Skeletal muscle satellite cell (primary cell): ENCODE measurements at regions not wholly inside any gene's neighbourhood (a gene's known extent, or its start where the extent isn't known, plus 50 kb on each side); places are given as distances from the start of the nearest gene placed in this dataset.
"Not testable (repeated sequence)": the region's sequence is repeated elsewhere in the genome, so short reads cannot be mapped to it uniquely, and the experiment has no call there.

Experiments used
- H3K27me3 ChIP-seq: 2 replicates; pipeline ENCODE4 v1.7.0; 2013; ENCODE audit warnings: low read length; ENCODE audit not compliant: control insufficient read depth, insufficient read depth
- H3K36me3 ChIP-seq: 2 replicates; pipeline ENCODE4 v1.7.0; 2013; ENCODE audit warnings: mild to moderate bottlenecking, control low read depth, low read length; ENCODE audit not compliant: insufficient read depth
- H3K4me1 ChIP-seq: 2 replicates; pipeline ENCODE4 v1.7.0; 2013; ENCODE audit warnings: low read length; ENCODE audit not compliant: control insufficient read depth, insufficient read depth
- H3K4me2 ChIP-seq: 2 replicates; pipeline ENCODE4 v1.7.0; 2013; ENCODE audit warnings: mild to moderate bottlenecking, low read length
- H3K4me3 ChIP-seq: 2 replicates; pipeline ENCODE4 v1.7.0; 2013; ENCODE audit warnings: low read length
- H3K9ac ChIP-seq: 2 replicates; pipeline ENCODE4 v1.7.0; 2013; ENCODE audit warnings: mild to moderate bottlenecking, low read depth, low read length, moderate library complexity
- H3K9me3 ChIP-seq: replicated peaks from 2 replicates; pipeline ENCODE4 v1.7.0; 2013; ENCODE audit warnings: mild to moderate bottlenecking, control low read depth, low read length

- H3K4me1 ChIP-seq, H3K36me3 ChIP-seq, H3K9me3 ChIP-seq, H3K4me3 ChIP-seq, H3K4me2 ChIP-seq, H3K27me3 ChIP-seq, H3K9ac ChIP-seq: not testable (repeated sequence)
These were observed 304.0 kb downstream of the MTERF1 start for GRCh38 chr7:91576459-91576858.

DNA sequence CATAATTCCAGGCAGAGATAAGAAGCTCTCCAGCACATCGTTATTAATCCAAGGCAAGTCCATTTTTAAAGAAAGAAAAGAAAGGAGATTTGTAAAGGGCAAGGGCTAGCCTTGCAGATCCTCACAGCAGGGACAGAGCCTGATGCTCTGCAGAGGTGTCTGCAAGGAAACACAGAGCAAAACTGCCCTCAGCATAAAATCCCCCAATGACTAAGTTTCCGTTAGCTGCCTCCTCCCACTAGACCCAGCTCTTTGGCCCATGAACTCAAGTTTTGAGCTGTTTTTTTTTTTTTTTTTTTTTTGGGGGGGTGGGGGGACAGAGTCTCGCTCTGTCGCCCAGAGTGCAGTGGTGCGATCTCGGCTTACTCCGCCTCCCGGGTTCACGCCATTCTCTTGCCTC is 300.7 kb downstream of the MTERF1 start:
- no peaks in the 10 kb centered on the region for H3K36me3 ChIP-seq
- H3K27me3 ChIP-seq = no peaks in the 10 kb centered on the region
- no peaks in the 10 kb centered on the region for H3K9me3 ChIP-seq
- H3K4me1 ChIP-seq = no peaks in the 10 kb centered on the region
- no peak overlapping the region for H3K9ac ChIP-seq
- no peak overlapping the region for H3K4me3 ChIP-seq
- H3K4me2 ChIP-seq = no peak overlapping the region

GRCh38 chr7:91582799-91583477 is 297.6 kb downstream of the MTERF1 start:
- Histone ChIP-seq H3K9ac (no peak overlapping the region), H3K27me3 (no peaks in the 10 kb centered on the region), H3K4me2 (no peak overlapping the region), H3K36me3 (no peaks in the 10 kb centered on the region), H3K9me3 (no peaks in the 10 kb centered on the region), H3K4me3 (no peak overlapping the region), H3K4me1 (no peaks in the 10 kb centered on the region)

- H3K9ac ChIP-seq = no peak overlapping the region
- H3K4me3 ChIP-seq = no peak overlapping the region
- no peaks in the 10 kb centered on the region for H3K9me3 ChIP-seq
- no peaks in the 10 kb centered on the region for H3K27me3 ChIP-seq
- H3K4me2 ChIP-seq = no peak overlapping the region
- H3K36me3 ChIP-seq = no peaks in the 10 kb centered on the region
- H3K4me1 ChIP-seq = no peaks in the 10 kb centered on the region
These were observed 284.2 kb downstream of the MTERF1 start for GRCh38 chr7:91596287-91596686.

DNA sequence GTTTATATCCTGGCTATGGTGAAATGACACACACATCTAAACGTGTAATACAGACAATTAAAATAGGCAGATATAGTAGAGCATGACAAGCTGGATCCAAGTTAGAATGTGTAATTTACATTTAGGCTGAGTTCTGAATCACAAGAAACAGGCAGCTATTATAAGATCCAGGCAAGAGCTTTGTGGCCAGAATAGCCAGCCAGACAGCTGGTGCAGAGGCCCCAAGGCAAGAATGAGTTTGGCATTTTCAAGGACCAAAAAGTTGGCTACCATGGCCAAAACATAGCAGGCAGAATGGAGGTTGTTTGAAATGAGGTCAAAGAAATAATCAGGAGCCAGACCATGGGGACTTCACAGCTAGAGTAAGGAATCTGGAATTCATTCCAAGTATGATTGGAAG is 281.7 kb downstream of the MTERF1 start:
- no peaks in the 10 kb centered on the region for H3K27me3 ChIP-seq
- H3K4me2 ChIP-seq = no peak overlapping the region
- H3K9ac ChIP-seq = no peak overlapping the region
- no peak overlapping the region for H3K4me3 ChIP-seq
- H3K4me1 ChIP-seq = no peaks in the 10 kb centered on the region
- H3K9me3 ChIP-seq = no peaks in the 10 kb centered on the region
- no peaks in the 10 kb centered on the region for H3K36me3 ChIP-seq

DNA sequence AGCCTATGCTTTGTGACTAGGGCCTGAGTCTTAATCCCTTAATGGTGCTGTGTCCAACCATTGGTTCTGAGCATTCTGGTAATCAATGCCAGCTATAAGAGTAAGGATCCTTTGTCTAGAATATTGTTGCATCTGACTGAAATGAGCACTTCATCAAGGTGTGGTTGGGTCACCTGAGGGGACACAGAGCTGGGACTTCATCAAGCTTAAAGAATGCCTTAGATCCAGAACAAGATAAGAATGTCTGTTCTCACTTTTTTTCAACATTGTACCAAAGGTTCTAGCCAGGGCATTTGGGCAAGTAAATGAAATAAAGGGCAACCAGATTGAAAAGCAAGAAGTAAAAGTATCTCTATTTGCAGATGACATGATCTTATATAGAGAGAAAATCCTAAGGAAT is 280.4 kb downstream of the MTERF1 start:
- Histone ChIP-seq H3K36me3 (no peaks in the 10 kb centered on the region), H3K27me3 (no peaks in the 10 kb centered on the region), H3K9me3 (no peaks in the 10 kb centered on the region), H3K9ac (no peak overlapping the region), H3K4me1 (no peaks in the 10 kb centered on the region), H3K4me2 (no peak overlapping the region), H3K4me3 (no peak overlapping the region)

GRCh38 chr7:91603707-91604106 is 276.8 kb downstream of the MTERF1 start:
- no peaks in the 10 kb centered on the region for H3K9me3 ChIP-seq
- H3K9ac ChIP-seq = no peak overlapping the region
- no peaks in the 10 kb centered on the region for H3K27me3 ChIP-seq
- H3K36me3 ChIP-seq = no peaks in the 10 kb centered on the region
- no peak overlapping the region for H3K4me2 ChIP-seq
- H3K4me1 ChIP-seq = no peaks in the 10 kb centered on the region
- no peak overlapping the region for H3K4me3 ChIP-seq

DNA sequence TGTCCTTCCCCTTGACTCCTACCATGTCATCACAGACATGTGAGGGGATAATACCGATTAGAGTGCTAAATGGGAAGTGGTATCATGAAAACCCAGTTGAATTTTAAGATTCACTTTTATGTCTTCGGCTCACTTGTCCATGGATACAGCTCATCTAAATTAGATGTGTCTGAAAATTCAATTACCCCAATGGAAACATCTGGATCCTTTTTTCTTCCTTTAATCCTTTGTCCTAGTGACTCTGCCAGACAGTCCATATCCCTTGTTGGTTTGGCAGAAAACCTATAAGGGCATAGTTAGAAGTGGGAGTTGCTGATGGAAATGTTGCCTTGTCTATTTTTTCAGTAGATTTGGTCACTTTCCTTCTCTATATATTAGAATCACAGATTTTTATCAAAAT is 271.9 kb downstream of the MTERF1 start:
- no peaks in the 10 kb centered on the region for H3K36me3 ChIP-seq
- H3K4me1 ChIP-seq = no peaks in the 10 kb centered on the region
- no peaks in the 10 kb centered on the region for H3K9me3 ChIP-seq
- no peak overlapping the region for H3K4me3 ChIP-seq
- no peak overlapping the region for H3K9ac ChIP-seq
- H3K27me3 ChIP-seq = no peaks in the 10 kb centered on the region
- H3K4me2 ChIP-seq = no peak overlapping the region

- H3K4me3 ChIP-seq = no peak overlapping the region
- no peaks in the 10 kb centered on the region for H3K4me1 ChIP-seq
- H3K36me3 ChIP-seq = no peaks in the 10 kb centered on the region
- H3K9ac ChIP-seq = no peak overlapping the region
- no peaks in the 10 kb centered on the region for H3K9me3 ChIP-seq
- no peak overlapping the region for H3K4me2 ChIP-seq
- no peaks in the 10 kb centered on the region for H3K27me3 ChIP-seq
These were observed 271.0 kb downstream of the MTERF1 start for GRCh38 chr7:91609525-91609924.

DNA sequence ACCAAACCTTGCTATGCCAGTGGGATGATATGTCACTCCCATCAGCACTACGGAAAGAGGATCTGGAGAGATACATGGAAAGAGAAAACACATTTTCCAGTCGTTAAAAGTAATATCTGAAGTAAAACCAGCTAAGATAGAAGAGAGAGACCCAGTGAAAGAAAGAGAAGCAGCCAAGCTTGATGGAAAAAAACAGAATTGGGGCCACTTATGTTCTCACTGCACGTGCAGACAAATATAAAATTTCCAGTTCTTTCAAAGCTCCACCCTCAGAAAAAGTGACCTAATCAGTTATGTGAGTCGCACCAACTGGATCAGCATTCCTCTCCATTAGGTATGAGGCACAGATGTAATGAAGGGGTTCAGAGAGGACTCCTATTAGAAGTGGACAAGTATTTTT is 266.1 kb downstream of the MTERF1 start:
- Histone ChIP-seq H3K4me3 (no peak overlapping the region), H3K4me1 (no peaks in the 10 kb centered on the region), H3K36me3 (no peaks in the 10 kb centered on the region), H3K4me2 (no peak overlapping the region), H3K9me3 (no peaks in the 10 kb centered on the region), H3K27me3 (no peaks in the 10 kb centered on the region), H3K9ac (no peak overlapping the region)

DNA sequence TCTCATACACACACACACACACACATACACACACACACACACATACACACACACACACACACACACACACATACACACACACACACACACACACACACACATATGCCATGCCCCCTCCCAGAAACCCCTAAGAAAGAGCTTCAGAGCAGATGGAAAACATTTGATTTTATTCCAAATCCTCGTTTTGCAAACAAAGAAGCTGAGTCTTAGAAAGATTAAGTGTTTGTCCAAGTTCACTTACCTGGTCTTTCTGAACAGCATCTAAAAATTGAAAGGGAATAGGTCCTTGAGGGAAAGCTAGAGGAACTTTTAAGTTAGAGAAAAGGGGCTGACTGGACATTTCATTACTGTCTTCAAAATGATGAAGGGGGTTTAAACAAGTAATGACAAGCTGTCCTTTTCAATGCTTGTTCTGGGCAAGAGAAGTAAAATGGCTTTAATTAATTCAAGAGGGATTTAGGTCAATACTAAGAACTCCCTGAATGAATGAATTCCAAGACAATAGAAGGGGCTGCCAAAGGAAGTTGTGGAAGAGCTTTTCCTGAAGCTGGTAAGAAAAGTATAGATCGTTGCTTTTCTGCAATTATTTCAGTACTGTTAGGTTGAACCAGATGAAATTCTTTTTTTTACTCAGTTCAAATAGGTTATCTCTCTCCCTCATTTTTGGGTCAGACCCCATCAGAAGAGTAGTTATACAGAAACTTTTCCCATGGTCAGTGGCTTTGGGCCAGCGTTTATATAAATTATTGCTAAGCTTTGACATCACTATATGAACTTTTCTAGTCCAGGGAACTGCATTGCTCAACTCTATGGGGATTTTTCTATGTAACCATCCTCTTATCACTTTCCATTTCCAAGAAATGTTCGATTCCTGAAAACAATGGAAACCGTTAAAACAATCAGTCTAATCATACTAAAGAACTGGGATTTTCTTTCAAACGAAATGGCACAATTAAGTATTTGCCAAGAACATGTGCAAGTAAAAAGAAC is 261.4 kb downstream of the MTERF1 start:
- Histone ChIP-seq H3K4me2 (no peak overlapping the region), H3K4me3 (no peak overlapping the region)

GRCh38 chr7:91620827-91621226 is 259.7 kb downstream of the MTERF1 start:
- H3K27me3 ChIP-seq = no peaks in the 10 kb centered on the region
- H3K4me2 ChIP-seq = no peak overlapping the region
- H3K9me3 ChIP-seq = no peaks in the 10 kb centered on the region
- no peaks in the 10 kb centered on the region for H3K4me1 ChIP-seq
- H3K4me3 ChIP-seq = no peak overlapping the region
- no peaks in the 10 kb centered on the region for H3K36me3 ChIP-seq
- H3K9ac ChIP-seq = no peak overlapping the region

More for the DNA sequence above, 261.4 kb downstream of the MTERF1 start:
- Histone ChIP-seq H3K36me3 (no peaks in the 10 kb centered on the region), H3K9ac (no peak overlapping the region), H3K9me3 (no peaks in the 10 kb centered on the region), H3K27me3 (no peaks in the 10 kb centered on the region), H3K4me1 (no peaks in the 10 kb centered on the region)
